ENCODE measurements at regions not wholly inside any gene's neighbourhood (a gene's known extent, or its start where the extent isn't known, plus 50 kb on each side); places are given as distances from the start of the nearest gene placed in this dataset.

- no peak for TF ChIP-seq EZH2 (IDR thresholded peaks at IDR 0.05)
- TF ChIP-seq CTCF (IDR thresholded peaks at IDR 0.05): no peak
- TF ChIP-seq EZH2phosphoT487 (IDR thresholded peaks at IDR 0.05): no peak
Measured at GRCh38 chr2:109679225-109679624, 65.1 kb downstream of the SOWAHC start.

Measured in neural progenitor cell (in vitro differentiated cells).